ENCODE measurements at regions not wholly inside any gene's neighbourhood (a gene's known extent, or its start where the extent isn't known, plus 50 kb on each side); places are given as distances from the start of the nearest gene placed in this dataset.

- Mint-ChIP-seq H3K27me3 (ENCODE audit: low read depth) (no peaks in the 10 kb centered on the region), H3K9me3 (no peaks in the 10 kb centered on the region), H3K36me3 (ENCODE audit: low read depth) (no peaks in the 10 kb centered on the region), H3K27ac (no peak overlapping the region), H3K4me1 (no peaks in the 10 kb centered on the region), H3K4me3 (no peak overlapping the region)
- TF ChIP-seq CTCF (IDR thresholded peaks at IDR 0.05; ENCODE audit: unreplicated experiment in 3 of 3), result no peak
Observed at GRCh38 chr16:62370445-62370844, 334.2 kb upstream of the CDH8 start.

GRCh38 chr16:62363501-62363900 is 327.3 kb upstream of the CDH8 start:
- no peak overlapping the region for H3K27ac Mint-ChIP-seq
- no peaks in the 10 kb centered on the region for H3K27me3 Mint-ChIP-seq (ENCODE audit: low read depth)
- no peak overlapping the region for H3K4me3 Mint-ChIP-seq
- H3K4me1 Mint-ChIP-seq, result no peaks in the 10 kb centered on the region
- no peaks in the 10 kb centered on the region for H3K9me3 Mint-ChIP-seq
- no peaks in the 10 kb centered on the region for H3K36me3 Mint-ChIP-seq (ENCODE audit: low read depth)
- TF ChIP-seq CTCF (IDR thresholded peaks at IDR 0.05; ENCODE audit: unreplicated experiment in 3 of 3), result no peak

- no peak for TF ChIP-seq CTCF (IDR thresholded peaks at IDR 0.05; ENCODE audit: unreplicated experiment in 3 of 3)
- Mint-ChIP-seq H3K4me3 (no peak overlapping the region), H3K27me3 (ENCODE audit: low read depth) (no peaks in the 10 kb centered on the region), H3K4me1 (no peaks in the 10 kb centered on the region), H3K36me3 (ENCODE audit: low read depth) (no peaks in the 10 kb centered on the region), H3K9me3 (no peaks in the 10 kb centered on the region), H3K27ac (no peak overlapping the region)
Observed at GRCh38 chr16:62353355-62353754, 317.1 kb upstream of the CDH8 start.

- Mint-ChIP-seq H3K4me1 (no peaks in the 10 kb centered on the region), H3K27ac (no peak overlapping the region), H3K9me3 (no peaks in the 10 kb centered on the region), H3K4me3 (no peak overlapping the region), H3K36me3 (ENCODE audit: low read depth) (no peaks in the 10 kb centered on the region), H3K27me3 (ENCODE audit: low read depth) (peaks cover 4% of the 10 kb centered on the region)
- no peak for TF ChIP-seq CTCF (IDR thresholded peaks at IDR 0.05; ENCODE audit: unreplicated experiment in 3 of 3)
Observed at GRCh38 chr16:62342216-62342615, 306.0 kb upstream of the CDH8 start.

- no peak for TF ChIP-seq CTCF (IDR thresholded peaks at IDR 0.05; ENCODE audit: unreplicated experiment in 3 of 3)
- Mint-ChIP-seq H3K9me3 (no peaks in the 10 kb centered on the region), H3K36me3 (ENCODE audit: low read depth) (no peaks in the 10 kb centered on the region), H3K27ac (no peak overlapping the region), H3K4me1 (peaks cover 6% of the 10 kb centered on the region), H3K27me3 (ENCODE audit: low read depth) (no peaks in the 10 kb centered on the region), H3K4me3 (no peak overlapping the region)
Observed at GRCh38 chr16:62335356-62335755, 299.1 kb upstream of the CDH8 start.

GRCh38 chr16:62321606-62322005 is 285.4 kb upstream of the CDH8 start:
- H3K27ac Mint-ChIP-seq, result no peak overlapping the region
- no peaks in the 10 kb centered on the region for H3K36me3 Mint-ChIP-seq (ENCODE audit: low read depth)
- no peak for TF ChIP-seq CTCF (IDR thresholded peaks at IDR 0.05; ENCODE audit: unreplicated experiment in 3 of 3)
- H3K4me1 Mint-ChIP-seq, result no peaks in the 10 kb centered on the region
- H3K27me3 Mint-ChIP-seq (ENCODE audit: low read depth), result no peaks in the 10 kb centered on the region
- no peak overlapping the region for H3K4me3 Mint-ChIP-seq
- no peaks in the 10 kb centered on the region for H3K9me3 Mint-ChIP-seq

All from nephron (organoid).